ENCODE measurements at regions not wholly inside any gene's neighbourhood (a gene's known extent, or its start where the extent isn't known, plus 50 kb on each side); places are given as distances from the start of the nearest gene placed in this dataset.

DNA sequence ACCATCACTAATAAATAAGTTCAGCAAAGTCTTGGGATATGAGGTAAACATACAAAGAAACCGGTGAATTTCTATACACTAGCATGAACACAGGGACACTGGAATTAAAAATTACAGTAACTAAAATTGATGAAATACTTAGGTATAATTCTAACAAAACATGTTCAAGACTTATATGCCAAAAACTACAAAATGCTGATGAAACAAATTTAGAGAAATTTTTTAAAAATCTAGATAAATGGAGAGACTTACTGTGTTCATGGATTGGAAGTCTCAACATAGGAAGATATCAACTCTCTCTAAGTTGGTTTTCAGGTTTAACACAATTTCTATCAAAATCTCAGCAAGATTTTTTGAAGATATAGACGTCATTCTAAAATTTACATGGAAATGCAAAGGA is 128.8 kb upstream of the RET start:
- TF ChIP-seq, protein P1, sequence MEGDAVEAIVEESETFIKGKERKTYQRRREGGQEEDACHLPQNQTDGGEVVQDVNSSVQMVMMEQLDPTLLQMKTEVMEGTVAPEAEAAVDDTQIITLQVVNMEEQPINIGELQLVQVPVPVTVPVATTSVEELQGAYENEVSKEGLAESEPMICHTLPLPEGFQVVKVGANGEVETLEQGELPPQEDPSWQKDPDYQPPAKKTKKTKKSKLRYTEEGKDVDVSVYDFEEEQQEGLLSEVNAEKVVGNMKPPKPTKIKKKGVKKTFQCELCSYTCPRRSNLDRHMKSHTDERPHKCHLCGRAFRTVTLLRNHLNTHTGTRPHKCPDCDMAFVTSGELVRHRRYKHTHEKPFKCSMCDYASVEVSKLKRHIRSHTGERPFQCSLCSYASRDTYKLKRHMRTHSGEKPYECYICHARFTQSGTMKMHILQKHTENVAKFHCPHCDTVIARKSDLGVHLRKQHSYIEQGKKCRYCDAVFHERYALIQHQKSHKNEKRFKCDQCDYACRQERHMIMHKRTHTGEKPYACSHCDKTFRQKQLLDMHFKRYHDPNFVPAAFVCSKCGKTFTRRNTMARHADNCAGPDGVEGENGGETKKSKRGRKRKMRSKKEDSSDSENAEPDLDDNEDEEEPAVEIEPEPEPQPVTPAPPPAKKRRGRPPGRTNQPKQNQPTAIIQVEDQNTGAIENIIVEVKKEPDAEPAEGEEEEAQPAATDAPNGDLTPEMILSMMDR (optimal IDR thresholded peaks at IDR 0.05 in 1 of 3, IDR thresholded peaks at IDR 0.05 in 1 of 3, conservative IDR thresholded peaks at IDR 0.05 in 1 of 3; ENCODE audit: extremely low read depth in 1 of 3, insufficient read depth in 2 of 3, low read length in 3 of 3): no peak
- no peak for TF ChIP-seq EZH2 (IDR thresholded peaks at IDR 0.05; ENCODE audit: low read length)
- dilution Hi-C loops (cut with MboI; ENCODE audit: extremely low pct_ligation_motif_present, low sequenced_read_pairs): no loop called here
- Histone ChIP-seq H3K36me3 (ENCODE audit: control insufficient read depth in 2 of 2, extremely low read depth in 1 of 2, insufficient read depth in 2 of 2, low read length in 2 of 2) (no peaks in the 10 kb centered on the region), H3K9ac (ENCODE audit: control insufficient read depth, extremely low read depth, insufficient read depth, low read length) (no peak overlapping the region), H3K9me1 (ENCODE audit: control insufficient read depth, extremely low read depth, insufficient read depth, low read length) (no peaks in the 10 kb centered on the region), H3K27me3 (ENCODE audit: control insufficient read depth, extremely low read depth, insufficient read depth, low read length) (peaks cover 12% of the 10 kb centered on the region), H3K79me2 (ENCODE audit: control insufficient read depth, insufficient read depth, low read length) (no peaks in the 10 kb centered on the region), H3K4me1 (ENCODE audit: control insufficient read depth, extremely low read depth, insufficient read depth, low read length) (peaks cover 9% of the 10 kb centered on the region), H3K4me2 (ENCODE audit: control insufficient read depth, extremely low read depth, insufficient read depth, low read depth, low read length) (no peak overlapping the region), H2AFZ (ENCODE audit: control insufficient read depth, low read length) (no peak overlapping the region), H3K9me3 (ENCODE audit: control insufficient read depth, low read depth, low read length) (no peaks in the 10 kb centered on the region), H3K27ac (ENCODE audit: control insufficient read depth, insufficient read depth, low read length) (no peak overlapping the region), H3K4me3 (ENCODE audit: control insufficient read depth in 2 of 3, extremely low read depth in 1 of 3, insufficient read depth in 2 of 3, low read depth in 1 of 3, low read length in 3 of 3) (no peak overlapping the region), H4K20me1 (ENCODE audit: control insufficient read depth, extremely low read depth, insufficient read depth, low read length) (no peaks in the 10 kb centered on the region)
- DNase-seq (ENCODE audit: low read depth, low spot score) (no peak), FAIRE-seq (no peak)

DNA sequence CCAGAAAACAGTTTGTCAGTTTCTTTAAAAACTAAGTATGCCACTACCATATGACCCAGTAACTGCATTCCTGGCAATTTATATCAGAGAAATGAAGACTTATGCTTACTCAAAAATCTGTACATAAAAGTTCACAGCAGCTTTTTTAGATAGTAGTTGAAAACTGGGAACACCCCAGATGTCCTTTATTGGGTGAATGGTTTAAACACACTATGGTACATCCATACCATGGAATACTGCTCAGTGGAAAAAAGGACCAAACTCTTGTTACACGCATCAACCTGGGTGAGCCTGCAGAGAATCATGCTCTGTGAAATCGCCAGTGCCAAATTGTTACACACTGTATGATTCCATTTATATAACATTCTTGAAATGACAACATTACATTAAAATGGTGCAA is 127.6 kb upstream of the RET start:
- no peaks in the 10 kb centered on the region for H4K20me1 ChIP-seq (ENCODE audit: control insufficient read depth, extremely low read depth, insufficient read depth, low read length)
- FAIRE-seq: no peak

More for the DNA sequence above, 127.6 kb upstream of the RET start:
- dilution Hi-C loops (cut with MboI; ENCODE audit: extremely low pct_ligation_motif_present, low sequenced_read_pairs): no loop called here
- Histone ChIP-seq H3K79me2 (ENCODE audit: control insufficient read depth, insufficient read depth, low read length) (no peaks in the 10 kb centered on the region), H3K36me3 (ENCODE audit: control insufficient read depth in 2 of 2, extremely low read depth in 1 of 2, insufficient read depth in 2 of 2, low read length in 2 of 2) (no peaks in the 10 kb centered on the region), H3K4me1 (ENCODE audit: control insufficient read depth, extremely low read depth, insufficient read depth, low read length) (peaks cover 9% of the 10 kb centered on the region), H3K4me2 (ENCODE audit: control insufficient read depth, extremely low read depth, insufficient read depth, low read depth, low read length) (no peak overlapping the region), H3K9ac (ENCODE audit: control insufficient read depth, extremely low read depth, insufficient read depth, low read length) (no peak overlapping the region), H3K9me3 (ENCODE audit: control insufficient read depth, low read depth, low read length) (no peaks in the 10 kb centered on the region), H2AFZ (ENCODE audit: control insufficient read depth, low read length) (no peak overlapping the region), H3K4me3 (ENCODE audit: control insufficient read depth in 2 of 3, extremely low read depth in 1 of 3, insufficient read depth in 2 of 3, low read depth in 1 of 3, low read length in 3 of 3) (no peak overlapping the region), H3K9me1 (ENCODE audit: control insufficient read depth, extremely low read depth, insufficient read depth, low read length) (no peaks in the 10 kb centered on the region), H3K27ac (ENCODE audit: control insufficient read depth, insufficient read depth, low read length) (no peak overlapping the region), H3K27me3 (ENCODE audit: control insufficient read depth, extremely low read depth, insufficient read depth, low read length) (peaks cover 12% of the 10 kb centered on the region)
- TF ChIP-seq, protein P1 (optimal IDR thresholded peaks at IDR 0.05 in 1 of 3, IDR thresholded peaks at IDR 0.05 in 1 of 3, conservative IDR thresholded peaks at IDR 0.05 in 1 of 3; ENCODE audit: extremely low read depth in 1 of 3, insufficient read depth in 2 of 3, low read length in 3 of 3): no peak
- TF ChIP-seq EZH2 (IDR thresholded peaks at IDR 0.05; ENCODE audit: low read length): no peak
- DNase-seq (ENCODE audit: low read depth, low spot score): no peak
